ENCODE measurements at regions not wholly inside any gene's neighbourhood (a gene's known extent, or its start where the extent isn't known, plus 50 kb on each side); places are given as distances from the start of the nearest gene placed in this dataset.

GRCh38 chr17:13749891-13750235 is 148.1 kb upstream of the HS3ST3A1 start:
- 58% methylated on average over 1 of the region's 1 CpG for WGBS
- TF ChIP-seq, protein P1, sequence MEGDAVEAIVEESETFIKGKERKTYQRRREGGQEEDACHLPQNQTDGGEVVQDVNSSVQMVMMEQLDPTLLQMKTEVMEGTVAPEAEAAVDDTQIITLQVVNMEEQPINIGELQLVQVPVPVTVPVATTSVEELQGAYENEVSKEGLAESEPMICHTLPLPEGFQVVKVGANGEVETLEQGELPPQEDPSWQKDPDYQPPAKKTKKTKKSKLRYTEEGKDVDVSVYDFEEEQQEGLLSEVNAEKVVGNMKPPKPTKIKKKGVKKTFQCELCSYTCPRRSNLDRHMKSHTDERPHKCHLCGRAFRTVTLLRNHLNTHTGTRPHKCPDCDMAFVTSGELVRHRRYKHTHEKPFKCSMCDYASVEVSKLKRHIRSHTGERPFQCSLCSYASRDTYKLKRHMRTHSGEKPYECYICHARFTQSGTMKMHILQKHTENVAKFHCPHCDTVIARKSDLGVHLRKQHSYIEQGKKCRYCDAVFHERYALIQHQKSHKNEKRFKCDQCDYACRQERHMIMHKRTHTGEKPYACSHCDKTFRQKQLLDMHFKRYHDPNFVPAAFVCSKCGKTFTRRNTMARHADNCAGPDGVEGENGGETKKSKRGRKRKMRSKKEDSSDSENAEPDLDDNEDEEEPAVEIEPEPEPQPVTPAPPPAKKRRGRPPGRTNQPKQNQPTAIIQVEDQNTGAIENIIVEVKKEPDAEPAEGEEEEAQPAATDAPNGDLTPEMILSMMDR (IDR thresholded peaks at IDR 0.05; ENCODE audit: low read depth, low read length, missing input control), result no peak
- TF ChIP-seq GABPA (IDR thresholded peaks at IDR 0.05 in 1 of 2, conservative IDR thresholded peaks at IDR 0.05 in 1 of 2) (no peak), HNF4A (conservative IDR thresholded peaks at IDR 0.05) (no peak), FOXA1 (IDR thresholded peaks at IDR 0.05) (no peak), NR2F2 (IDR thresholded peaks at IDR 0.05) (no peak), JUND (IDR thresholded peaks at IDR 0.05) (no peak), HNF4G (IDR thresholded peaks at IDR 0.05) (no peak), TAF1 (conservative IDR thresholded peaks at IDR 0.05) (no peak), RAD21 (IDR thresholded peaks at IDR 0.05) (no peak), EGR1 (IDR thresholded peaks at IDR 0.05; ENCODE audit: low read depth in 2 of 2) (no peak), ZBTB33 (IDR thresholded peaks at IDR 0.05) (no peak)
- TF ChIP-seq, protein P2, sequence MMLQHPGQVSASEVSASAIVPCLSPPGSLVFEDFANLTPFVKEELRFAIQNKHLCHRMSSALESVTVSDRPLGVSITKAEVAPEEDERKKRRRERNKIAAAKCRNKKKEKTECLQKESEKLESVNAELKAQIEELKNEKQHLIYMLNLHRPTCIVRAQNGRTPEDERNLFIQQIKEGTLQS (IDR thresholded peaks at IDR 0.05), result no peak
- TF ChIP-seq, protein P3, sequence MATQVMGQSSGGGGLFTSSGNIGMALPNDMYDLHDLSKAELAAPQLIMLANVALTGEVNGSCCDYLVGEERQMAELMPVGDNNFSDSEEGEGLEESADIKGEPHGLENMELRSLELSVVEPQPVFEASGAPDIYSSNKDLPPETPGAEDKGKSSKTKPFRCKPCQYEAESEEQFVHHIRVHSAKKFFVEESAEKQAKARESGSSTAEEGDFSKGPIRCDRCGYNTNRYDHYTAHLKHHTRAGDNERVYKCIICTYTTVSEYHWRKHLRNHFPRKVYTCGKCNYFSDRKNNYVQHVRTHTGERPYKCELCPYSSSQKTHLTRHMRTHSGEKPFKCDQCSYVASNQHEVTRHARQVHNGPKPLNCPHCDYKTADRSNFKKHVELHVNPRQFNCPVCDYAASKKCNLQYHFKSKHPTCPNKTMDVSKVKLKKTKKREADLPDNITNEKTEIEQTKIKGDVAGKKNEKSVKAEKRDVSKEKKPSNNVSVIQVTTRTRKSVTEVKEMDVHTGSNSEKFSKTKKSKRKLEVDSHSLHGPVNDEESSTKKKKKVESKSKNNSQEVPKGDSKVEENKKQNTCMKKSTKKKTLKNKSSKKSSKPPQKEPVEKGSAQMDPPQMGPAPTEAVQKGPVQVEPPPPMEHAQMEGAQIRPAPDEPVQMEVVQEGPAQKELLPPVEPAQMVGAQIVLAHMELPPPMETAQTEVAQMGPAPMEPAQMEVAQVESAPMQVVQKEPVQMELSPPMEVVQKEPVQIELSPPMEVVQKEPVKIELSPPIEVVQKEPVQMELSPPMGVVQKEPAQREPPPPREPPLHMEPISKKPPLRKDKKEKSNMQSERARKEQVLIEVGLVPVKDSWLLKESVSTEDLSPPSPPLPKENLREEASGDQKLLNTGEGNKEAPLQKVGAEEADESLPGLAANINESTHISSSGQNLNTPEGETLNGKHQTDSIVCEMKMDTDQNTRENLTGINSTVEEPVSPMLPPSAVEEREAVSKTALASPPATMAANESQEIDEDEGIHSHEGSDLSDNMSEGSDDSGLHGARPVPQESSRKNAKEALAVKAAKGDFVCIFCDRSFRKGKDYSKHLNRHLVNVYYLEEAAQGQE (IDR thresholded peaks at IDR 0.05), result no peak
- Histone ChIP-seq H3K4me3 (ENCODE audit: low read depth in 1 of 3, low read length in 3 of 3) (no peak overlapping the region), H3K27me3 (ENCODE audit: control insufficient read depth in 4 of 4, insufficient read depth in 4 of 4, low read length in 3 of 4) (peaks cover 0 to 3% (median 0%) of the 10 kb centered on the region in 4 donors), H3K9me3 (ENCODE audit: control insufficient read depth in 4 of 4, low read length in 3 of 4) (no peaks in the 10 kb centered on the region), H3K36me3 (ENCODE audit: control insufficient read depth in 4 of 4, insufficient read depth in 3 of 4, low read depth in 1 of 4, low read length in 3 of 4) (no peaks in the 10 kb centered on the region), H3K9ac (ENCODE audit: low read depth in 1 of 2, low read length in 2 of 2) (no peak overlapping the region), H3K27ac (ENCODE audit: low read depth in 1 of 2, low read length in 2 of 2) (no peak overlapping the region), H3K4me1 (ENCODE audit: control insufficient read depth in 4 of 4, insufficient read depth in 4 of 4, low read length in 3 of 4) (no peaks in the 10 kb centered on the region)
- DNase-seq (ENCODE audit: low spot score), result no peak

DNA sequence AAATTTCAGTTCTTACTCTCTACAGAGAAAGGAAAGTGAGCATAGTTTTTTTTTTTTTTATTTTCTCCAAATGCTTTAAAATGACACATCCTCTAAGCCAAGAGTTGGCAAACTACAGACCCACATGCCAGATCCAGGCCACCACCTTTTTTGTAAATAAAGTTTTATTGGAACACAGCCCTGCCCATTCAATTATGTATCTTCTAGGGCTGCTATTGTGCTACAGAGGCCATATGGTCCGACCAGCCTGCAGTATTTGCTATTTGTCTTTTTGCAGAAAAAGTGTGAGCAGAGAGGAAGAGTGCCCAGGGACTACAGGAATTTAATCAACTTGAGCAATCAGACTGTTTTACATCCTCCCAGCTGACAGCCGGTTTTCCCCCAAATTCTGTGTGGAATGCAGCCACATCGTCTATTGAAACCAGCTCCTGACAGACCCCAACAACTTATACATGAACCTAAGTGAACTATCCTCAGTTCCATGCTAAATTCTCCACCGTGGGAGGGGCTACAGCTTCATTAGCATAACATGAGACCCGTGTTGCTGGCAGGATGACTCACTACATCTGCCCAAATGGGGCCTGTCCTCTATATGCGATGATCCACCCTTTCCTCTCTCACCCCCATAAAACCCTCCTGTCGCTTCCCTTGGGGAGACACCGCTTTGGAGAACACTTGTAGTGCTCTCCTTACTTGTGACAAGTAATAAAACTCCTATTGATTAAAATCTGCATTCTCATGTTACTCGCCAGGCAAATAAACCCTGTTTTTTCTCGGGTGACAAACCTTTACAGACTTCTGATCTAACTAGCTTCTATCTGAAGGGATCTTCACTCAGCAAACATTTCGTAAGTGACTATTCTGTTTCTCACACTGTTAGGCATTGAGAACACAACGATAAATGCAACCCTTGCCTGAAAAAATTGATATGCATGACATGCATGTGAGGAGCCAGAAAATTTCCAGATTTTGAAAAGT is 149.4 kb upstream of the HS3ST3A1 start:
- WGBS, result 48% methylated on average over 12 of the region's 12 CpGs
- H3K36me3 ChIP-seq (ENCODE audit: control insufficient read depth in 4 of 4, insufficient read depth in 3 of 4, low read depth in 1 of 4, low read length in 3 of 4), result no peaks in the 10 kb centered on the region
- H3K27me3 ChIP-seq (ENCODE audit: control insufficient read depth in 4 of 4, insufficient read depth in 4 of 4, low read length in 3 of 4), result peaks cover 0 to 3% (median 0%) of the 10 kb centered on the region in 4 donors
- no peak overlapping the region for H3K27ac ChIP-seq (ENCODE audit: low read depth in 1 of 2, low read length in 2 of 2)
- no peak overlapping the region for H3K4me3 ChIP-seq (ENCODE audit: low read depth in 1 of 3, low read length in 3 of 3)
- no peaks in the 10 kb centered on the region for H3K9me3 ChIP-seq (ENCODE audit: control insufficient read depth in 4 of 4, low read length in 3 of 4)
- no peaks in the 10 kb centered on the region for H3K4me1 ChIP-seq (ENCODE audit: control insufficient read depth in 4 of 4, insufficient read depth in 4 of 4, low read length in 3 of 4)
- H3K9ac ChIP-seq (ENCODE audit: low read depth in 1 of 2, low read length in 2 of 2), result no peak overlapping the region
- no peak for DNase-seq (ENCODE audit: low spot score)
- TF ChIP-seq YY1 (IDR thresholded peaks at IDR 0.05), result no peak
- TF ChIP-seq, protein P4, sequence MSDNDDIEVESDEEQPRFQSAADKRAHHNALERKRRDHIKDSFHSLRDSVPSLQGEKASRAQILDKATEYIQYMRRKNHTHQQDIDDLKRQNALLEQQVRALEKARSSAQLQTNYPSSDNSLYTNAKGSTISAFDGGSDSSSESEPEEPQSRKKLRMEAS (IDR thresholded peaks at IDR 0.05), result no peak
- TF ChIP-seq SP1 (IDR thresholded peaks at IDR 0.05), result no peak
- TF ChIP-seq, protein P1 (IDR thresholded peaks at IDR 0.05; ENCODE audit: low read depth, low read length, missing input control), result no peak
- no peak for TF ChIP-seq RAD21 (IDR thresholded peaks at IDR 0.05)
- TF ChIP-seq NR2F2 (IDR thresholded peaks at IDR 0.05), result no peak
- no peak for TF ChIP-seq ZBTB33 (IDR thresholded peaks at IDR 0.05)
- no peak for TF ChIP-seq RXRA (IDR thresholded peaks at IDR 0.05)
- TF ChIP-seq JUND (IDR thresholded peaks at IDR 0.05), result no peak
